GM23248 (cell line): ENCODE measurements at regions not wholly inside any gene's neighbourhood (a gene's known extent, or its start where the extent isn't known, plus 50 kb on each side); places are given as distances from the start of the nearest gene placed in this dataset.

Experiments
- DNase-seq: peaks from one replicate; pipeline ENCODE4 v3.0.0-alpha.2; 2015
- H2AFZ ChIP-seq: fragments of 200-600 bp; sonication (generic); 2 replicates; pipeline ENCODE4 v1.6.1; 2016; ENCODE audit warnings: antibody characterized with exemption
- H3F3A ChIP-seq: fragments of 200-600 bp; sonication (generic); 2 replicates; pipeline ENCODE4 v1.6.1; 2016; ENCODE audit warnings: mild to moderate bottlenecking, antibody characterized with exemption, mixed run types; ENCODE audit not compliant: insufficient read depth
- H3K27ac ChIP-seq: fragments of 200-600 bp; sonication (generic); 2 replicates; pipeline ENCODE4 v1.5.1; 2016; ENCODE audit warnings: mild to moderate bottlenecking
- H3K27me3 ChIP-seq: fragments of 200-600 bp; sonication (generic); replicated peaks from 2 replicates; pipeline ENCODE4 v1.6.1; 2016; ENCODE audit warnings: mild to moderate bottlenecking; ENCODE audit not compliant: insufficient read depth
- H3K36me3 ChIP-seq: fragments of 200-600 bp; sonication (generic); 2 replicates; pipeline ENCODE4 v1.6.1; 2016; ENCODE audit warnings: low read depth, mild to moderate bottlenecking
- H3K4me1 ChIP-seq: fragments of 200-600 bp; sonication (generic); 2 replicates; pipeline ENCODE4 v1.6.1; 2016; ENCODE audit warnings: mild to moderate bottlenecking; ENCODE audit not compliant: insufficient read depth
- H3K4me2 ChIP-seq: fragments of 200-600 bp; sonication (generic); one replicate; pipeline ENCODE4 v1.6.1; 2016; ENCODE audit warnings: mild to moderate bottlenecking; ENCODE audit not compliant: unreplicated experiment
- H3K4me3 ChIP-seq: fragments of 200-600 bp; sonication (generic); 2 replicates; pipeline ENCODE4 v1.5.1; 2016; ENCODE audit warnings: mild to moderate bottlenecking
- H3K79me2 ChIP-seq: fragments of 200-600 bp; sonication (generic); 2 replicates; pipeline ENCODE4 v1.6.1; 2016; ENCODE audit warnings: mild to moderate bottlenecking; ENCODE audit not compliant: insufficient read depth
- H3K9ac ChIP-seq: fragments of 200-600 bp; sonication (generic); 2 replicates; pipeline ENCODE4 v1.6.1; 2016; ENCODE audit warnings: mild to moderate bottlenecking
- H3K9me2 ChIP-seq: fragments of 200-600 bp; sonication (generic); 2 replicates; pipeline ENCODE4 v1.6.1; 2016; ENCODE audit warnings: mixed run types, mild to moderate bottlenecking, moderate library complexity; ENCODE audit not compliant: insufficient read depth
- H3K9me3 ChIP-seq: fragments of 200-600 bp; sonication (generic); one replicate; pipeline ENCODE4 v1.6.1; 2017; ENCODE audit warnings: low read depth
- H4K20me1 ChIP-seq: fragments of 200-600 bp; sonication (generic); 2 replicates; pipeline ENCODE4 v1.6.0; 2016; ENCODE audit not compliant: insufficient read depth
- EZH2 ChIP-seq: fragments of 200-600 bp; sonication (generic); IDR thresholded peaks from 2 replicates; pipeline ENCODE4 v1.6.1; 2018; ENCODE audit warnings: antibody characterized with exemption, mild to moderate bottlenecking; ENCODE audit not compliant: insufficient read depth, poor library complexity, severe bottlenecking
- EZH2phosphoT487 ChIP-seq: fragments of 200-600 bp; sonication (generic); IDR thresholded peaks from 2 replicates; pipeline ENCODE4 v1.6.1; 2018; ENCODE audit warnings: antibody characterized with exemption, moderate library complexity, mild to moderate bottlenecking, low read depth; ENCODE audit not compliant: insufficient read depth
- WGBS, 2 experiments: methylation state at CpG; one replicate each; pipeline ENCODE4 v1.1.6; 2015 to 2017; ENCODE audit warnings: low lambda C conversion rate in 2 of 2, low coverage in 1 of 2; ENCODE audit errors: missing lambda C conversion rate in 2 of 2; 5-methylcytosine and 5-hydroxymethylcytosine counted together
- in situ Hi-C: fragments of 300-500 bp; cut with MboI; formaldehyde crosslinking; loops from 2 replicates; pipeline ENCODE4 v1.15.0; 2020

DNA sequence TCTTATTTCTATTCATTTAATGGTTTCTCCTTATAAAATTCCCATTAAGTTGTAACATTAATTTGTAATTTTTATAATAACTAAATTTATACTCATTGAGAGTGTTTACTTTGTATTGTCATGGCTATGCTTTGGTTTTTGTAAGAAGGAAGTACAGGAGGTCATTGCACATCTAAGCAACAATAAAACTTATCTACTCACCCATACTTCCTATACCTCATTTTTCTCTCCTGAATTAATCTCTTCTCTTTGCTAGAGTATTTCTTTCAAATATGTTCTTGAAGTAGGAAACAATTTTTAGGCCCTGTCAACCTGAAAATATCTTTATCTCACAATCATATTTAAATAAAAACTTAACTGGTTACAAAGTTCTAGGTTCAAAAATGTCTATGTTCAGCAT is 95.4 kb upstream of the WDR11 start:
- Histone ChIP-seq H3K4me3 (no peak overlapping the region), H3K79me2 (no peaks in the 10 kb centered on the region), H3K9me3 (no peaks in the 10 kb centered on the region), H2AFZ (no peak overlapping the region), H3K4me1 (no peaks in the 10 kb centered on the region), H3K9ac (no peak overlapping the region), H4K20me1 (no peaks in the 10 kb centered on the region), H3K4me2 (no peak overlapping the region), H3K27me3 (no peaks in the 10 kb centered on the region), H3K36me3 (no peaks in the 10 kb centered on the region), H3K9me2 (no peaks in the 10 kb centered on the region), H3F3A (no peaks in the 10 kb centered on the region), H3K27ac (no peak overlapping the region)
- DNase-seq = no peak
- in situ Hi-C loops = no loop called here
- no peak for TF ChIP-seq EZH2phosphoT487

GRCh38 chr10:120760253-120760652 is 90.9 kb upstream of the WDR11 start:
- H3K9ac ChIP-seq = no peak overlapping the region
- no peak overlapping the region for H3K27ac ChIP-seq
- H3K4me3 ChIP-seq = no peak overlapping the region
- H3K9me3 ChIP-seq = no peaks in the 10 kb centered on the region
- H4K20me1 ChIP-seq = no peaks in the 10 kb centered on the region
- no peaks in the 10 kb centered on the region for H3K27me3 ChIP-seq
- H3K4me1 ChIP-seq = no peaks in the 10 kb centered on the region
- no peaks in the 10 kb centered on the region for H3F3A ChIP-seq
- DNase-seq = no peak
- no peaks in the 10 kb centered on the region for H3K9me2 ChIP-seq
- H2AFZ ChIP-seq = no peak overlapping the region
- no peak overlapping the region for H3K4me2 ChIP-seq
- no peaks in the 10 kb centered on the region for H3K36me3 ChIP-seq
- no peaks in the 10 kb centered on the region for H3K79me2 ChIP-seq
- TF ChIP-seq EZH2phosphoT487 = no peak
- TF ChIP-seq EZH2 = no peak
- 15 to 19% methylated on average over 4 of the region's 4 CpGs for WGBS, 2 experiments
- in situ Hi-C loops = no loop called here

DNA sequence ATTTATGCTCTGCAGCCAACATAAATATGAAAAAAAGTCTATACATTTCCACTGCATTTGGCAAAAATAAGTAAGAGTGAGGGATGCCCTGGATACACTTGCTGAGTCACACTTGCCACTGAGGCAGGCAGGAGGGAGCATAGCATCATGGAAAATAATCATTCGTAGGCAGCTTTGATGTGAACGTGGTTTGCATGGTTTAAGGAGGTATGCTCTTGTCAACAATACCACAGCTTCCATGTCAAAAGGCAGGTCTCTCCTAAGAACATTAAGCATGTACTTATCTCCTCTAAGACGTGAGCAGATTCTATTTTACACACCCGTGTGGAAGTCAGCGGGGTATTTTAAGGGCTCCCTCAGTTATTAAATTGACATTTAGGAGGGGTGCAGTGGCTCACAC is 89.2 kb upstream of the WDR11 start:
- WGBS, 2 experiments = 15 to 19% methylated on average over 5 of the region's 5 CpGs
- in situ Hi-C loops = no loop called here
- TF ChIP-seq EZH2phosphoT487 (no peak), EZH2 (no peak)

GRCh38 chr10:120765226-120765803 is 85.8 kb upstream of the WDR11 start:
- Histone ChIP-seq H3K9ac (no peak overlapping the region), H3K4me3 (no peak overlapping the region), H3K4me1 (no peaks in the 10 kb centered on the region), H3K36me3 (no peaks in the 10 kb centered on the region), H3K79me2 (no peaks in the 10 kb centered on the region), H3K4me2 (no peak overlapping the region), H3K27ac (no peak overlapping the region), H4K20me1 (no peaks in the 10 kb centered on the region), H3F3A (no peaks in the 10 kb centered on the region), H2AFZ (no peak overlapping the region), H3K9me2 (no peaks in the 10 kb centered on the region), H3K9me3 (no peaks in the 10 kb centered on the region), H3K27me3 (no peaks in the 10 kb centered on the region)
- WGBS, 2 experiments = 6 to 25% methylated on average over 1 of the region's 1 CpG
- in situ Hi-C loops = no loop called here
- TF ChIP-seq EZH2 = no peak
- no peak for TF ChIP-seq EZH2phosphoT487
- DNase-seq = no peak

More for the DNA sequence above, 89.2 kb upstream of the WDR11 start:
- Histone ChIP-seq H3F3A (no peaks in the 10 kb centered on the region), H3K9ac (no peak overlapping the region), H3K9me3 (no peaks in the 10 kb centered on the region), H3K27ac (no peak overlapping the region), H4K20me1 (no peaks in the 10 kb centered on the region), H3K4me3 (no peak overlapping the region), H3K36me3 (no peaks in the 10 kb centered on the region), H3K9me2 (no peaks in the 10 kb centered on the region), H3K4me2 (no peak overlapping the region), H2AFZ (no peak overlapping the region), H3K4me1 (no peaks in the 10 kb centered on the region), H3K27me3 (no peaks in the 10 kb centered on the region), H3K79me2 (no peaks in the 10 kb centered on the region)
- no peak for DNase-seq

GRCh38 chr10:120768227-120768626 is 82.9 kb upstream of the WDR11 start:
- no peak overlapping the region for H3K9ac ChIP-seq
- no peak for DNase-seq
- in situ Hi-C loops = no loop called here
- H3K4me2 ChIP-seq = no peak overlapping the region
- H3K4me1 ChIP-seq = no peaks in the 10 kb centered on the region
- no peaks in the 10 kb centered on the region for H3K9me3 ChIP-seq
- no peaks in the 10 kb centered on the region for H3K79me2 ChIP-seq
- no peak overlapping the region for H3K4me3 ChIP-seq
- no peaks in the 10 kb centered on the region for H3F3A ChIP-seq
- no peaks in the 10 kb centered on the region for H4K20me1 ChIP-seq
- TF ChIP-seq EZH2phosphoT487 = no peak
- no peak for TF ChIP-seq EZH2
- no peaks in the 10 kb centered on the region for H3K27me3 ChIP-seq
- H3K36me3 ChIP-seq = no peaks in the 10 kb centered on the region
- WGBS, 2 experiments = 4 to 7% methylated on average over 3 of the region's 3 CpGs
- no peak overlapping the region for H2AFZ ChIP-seq
- no peak overlapping the region for H3K27ac ChIP-seq
- H3K9me2 ChIP-seq = no peaks in the 10 kb centered on the region
